ENCODE measurements at regions not wholly inside any gene's neighbourhood (a gene's known extent, or its start where the extent isn't known, plus 50 kb on each side); places are given as distances from the start of the nearest gene placed in this dataset.

DNA sequence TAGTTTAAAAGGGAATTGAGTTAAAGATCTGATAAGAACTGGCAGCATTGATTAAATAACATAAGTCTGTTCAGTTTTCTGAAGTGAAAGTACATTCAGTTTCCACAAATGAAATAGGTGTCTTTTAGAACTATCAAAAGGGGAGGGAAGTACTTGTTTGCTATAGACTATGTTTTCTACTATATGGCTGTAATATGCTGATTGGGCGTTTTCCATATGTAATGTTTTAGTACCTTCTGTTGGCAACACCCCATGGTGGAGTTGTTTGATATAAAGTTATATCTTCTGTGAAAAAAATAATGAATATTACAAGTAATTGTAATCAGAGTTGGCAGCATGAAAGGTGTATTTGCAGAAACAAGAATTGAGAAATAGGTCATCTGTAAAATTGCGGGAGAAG lies 237.6 kb downstream of the JRKL start:
- ATAC-seq: no peak
- POLR2A ChIA-PET: no interaction called here
- Histone ChIP-seq H3K36me3 (ENCODE audit: control insufficient read depth in 2 of 2, insufficient read depth in 2 of 2, low read length in 1 of 2) (no peaks in the 10 kb centered on the region), H3K9me3 (replicated peaks; ENCODE audit: control insufficient read depth, insufficient read depth, low read length) (no peaks in the 10 kb centered on the region), H3K27ac (ENCODE audit: control insufficient read depth, insufficient read depth) (no peak overlapping the region), H4K20me1 (ENCODE audit: control insufficient read depth, insufficient read depth) (no peaks in the 10 kb centered on the region), H2AFZ (ENCODE audit: control insufficient read depth, low read depth, low read length) (no peak overlapping the region), H3K4me2 (ENCODE audit: control insufficient read depth, insufficient read depth) (no peak overlapping the region), H3K27me3 (replicated peaks in 1 of 2; ENCODE audit: control insufficient read depth in 2 of 2, insufficient read depth in 2 of 2, low read length in 1 of 2) (no peaks in the 10 kb centered on the region), H3K4me3 (no peak overlapping the region), H3K79me2 (ENCODE audit: control insufficient read depth, insufficient read depth, low read length) (no peaks in the 10 kb centered on the region), H3K9ac (ENCODE audit: control insufficient read depth, insufficient read depth, low read length) (no peak overlapping the region), H3K4me1 (ENCODE audit: control insufficient read depth, insufficient read depth, low read length) (no peaks in the 10 kb centered on the region)
- TF ChIP-seq, protein P1, sequence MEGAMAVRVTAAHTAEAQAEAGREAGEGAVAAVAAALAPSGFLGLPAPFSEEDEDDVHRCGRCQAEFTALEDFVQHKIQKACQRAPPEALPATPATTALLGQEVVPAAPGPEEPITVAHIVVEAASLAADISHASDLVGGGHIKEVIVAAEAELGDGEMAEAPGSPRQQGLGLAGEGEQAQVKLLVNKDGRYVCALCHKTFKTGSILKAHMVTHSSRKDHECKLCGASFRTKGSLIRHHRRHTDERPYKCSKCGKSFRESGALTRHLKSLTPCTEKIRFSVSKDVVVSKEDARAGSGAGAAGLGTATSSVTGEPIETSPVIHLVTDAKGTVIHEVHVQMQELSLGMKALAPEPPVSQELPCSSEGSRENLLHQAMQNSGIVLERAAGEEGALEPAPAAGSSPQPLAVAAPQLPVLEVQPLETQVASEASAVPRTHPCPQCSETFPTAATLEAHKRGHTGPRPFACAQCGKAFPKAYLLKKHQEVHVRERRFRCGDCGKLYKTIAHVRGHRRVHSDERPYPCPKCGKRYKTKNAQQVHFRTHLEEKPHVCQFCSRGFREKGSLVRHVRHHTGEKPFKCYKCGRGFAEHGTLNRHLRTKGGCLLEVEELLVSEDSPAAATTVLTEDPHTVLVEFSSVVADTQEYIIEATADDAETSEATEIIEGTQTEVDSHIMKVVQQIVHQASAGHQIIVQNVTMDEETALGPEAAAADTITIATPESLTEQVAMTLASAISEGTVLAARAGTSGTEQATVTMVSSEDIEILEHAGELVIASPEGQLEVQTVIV (IDR thresholded peaks at IDR 0.05; ENCODE audit: borderline replicate concordance, partially characterized antibody): no peak
- TF ChIP-seq EGR1 (IDR thresholded peaks at IDR 0.05; ENCODE audit: borderline replicate concordance in 1 of 2, low read depth in 2 of 2, low read length in 2 of 2) (no peak), NFIC (IDR thresholded peaks at IDR 0.05; ENCODE audit: low read depth, low read length) (no peak), EED (IDR thresholded peaks at IDR 0.05; ENCODE audit: low read depth) (no peak), HDAC6 (IDR thresholded peaks at IDR 0.05; ENCODE audit: unreplicated experiment) (no peak), SRF (IDR thresholded peaks at IDR 0.05; ENCODE audit: low read depth in 2 of 2, low read length in 2 of 2) (no peak)
- TF ChIP-seq, protein P2, sequence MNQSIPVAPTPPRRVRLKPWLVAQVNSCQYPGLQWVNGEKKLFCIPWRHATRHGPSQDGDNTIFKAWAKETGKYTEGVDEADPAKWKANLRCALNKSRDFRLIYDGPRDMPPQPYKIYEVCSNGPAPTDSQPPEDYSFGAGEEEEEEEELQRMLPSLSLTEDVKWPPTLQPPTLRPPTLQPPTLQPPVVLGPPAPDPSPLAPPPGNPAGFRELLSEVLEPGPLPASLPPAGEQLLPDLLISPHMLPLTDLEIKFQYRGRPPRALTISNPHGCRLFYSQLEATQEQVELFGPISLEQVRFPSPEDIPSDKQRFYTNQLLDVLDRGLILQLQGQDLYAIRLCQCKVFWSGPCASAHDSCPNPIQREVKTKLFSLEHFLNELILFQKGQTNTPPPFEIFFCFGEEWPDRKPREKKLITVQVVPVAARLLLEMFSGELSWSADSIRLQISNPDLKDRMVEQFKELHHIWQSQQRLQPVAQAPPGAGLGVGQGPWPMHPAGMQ (IDR thresholded peaks at IDR 0.05; ENCODE audit: borderline replicate concordance): no peak
- no TSS peak for BruUV-seq (replicated peaks)
- SMC1A ChIA-PET (ENCODE audit: uncharacterized antibody, unreplicated experiment): no interaction called here
- CTCF ChIA-PET: no interaction called here
- no peak for FAIRE-seq
- in situ Hi-C loops (cut with MboI): no loop called here
- 38% methylated on average over 2 of the region's 2 CpGs for WGBS (ENCODE audit: insufficient coverage, insufficient replicate concordance, low lambda C conversion rate, missing lambda C conversion rate)
- intact Hi-C loops (cut with micrococcal nuclease; ENCODE audit: unreplicated experiment): no loop called here
- RAD21 ChIA-PET (ENCODE audit: unreplicated experiment): interaction anchor here (0.9 kb wide), 1 partner anchor 32 kb away, joined by 3 read pairs; no protein-coding TSS in a partner anchor
- no peak for DNase-seq (ENCODE audit: low read depth, low spot score)

Measured in GM12878 (cell line).